HepG2 (cell line): ENCODE measurements at regions not wholly inside any gene's neighbourhood (a gene's known extent, or its start where the extent isn't known, plus 50 kb on each side); places are given as distances from the start of the nearest gene placed in this dataset.

Source experiments
- CEBPZ ChIP-seq: IDR thresholded peaks from 2 replicates; pipeline ENCODE4 v1.6.1; 2012; ENCODE audit warnings: low read length, improper control_type of control experiment
- DRAP1 ChIP-seq: IDR thresholded peaks from 2 replicates; pipeline ENCODE4 v1.6.1; 2016; ENCODE audit warnings: missing genetic modification reagents, missing compliant biosample characterization
- ETV5 ChIP-seq: IDR thresholded peaks from 2 replicates; pipeline ENCODE4 v1.6.1; 2018; ENCODE audit warnings: missing biosample characterization, missing genetic modification reagents, inconsistent platforms, borderline replicate concordance
- FOXO1 ChIP-seq: sonication (generic); formaldehyde crosslinking; IDR thresholded peaks from 2 replicates; pipeline ENCODE4 v1.4.0; 2020; ENCODE audit warnings: missing genetic modification reagents
- HNF1A ChIP-seq, 2 experiments: sonication (generic) in 1 of 2; formaldehyde crosslinking in 1 of 2; IDR thresholded peaks; 2 replicates each; pipeline versions ENCODE4 v1.4.0 to v1.6.1; 2016 to 2020; ENCODE audit warnings: borderline replicate concordance in 1 of 2, low read depth in 1 of 2, mild to moderate bottlenecking in 1 of 2, missing genetic modification reagents in 1 of 2
- HNF4G ChIP-seq, 2 experiments: sonication (generic) in 1 of 2; formaldehyde crosslinking in 1 of 2; IDR thresholded peaks; 2 replicates each; pipeline versions ENCODE4 v1.4.0 to v1.6.1; 2011 to 2020; ENCODE audit warnings: borderline replicate concordance in 2 of 2, low read depth in 2 of 2, mild to moderate bottlenecking in 2 of 2, low read length in 1 of 2, missing genetic modification reagents in 1 of 2, moderate library complexity in 1 of 2
- IRF2 ChIP-seq: IDR thresholded peaks from 2 replicates; pipeline ENCODE4 v1.6.1; 2018; ENCODE audit warnings: missing genetic modification reagents, missing compliant biosample characterization
- JUN ChIP-seq: sonication (generic); formaldehyde crosslinking; IDR thresholded peaks from 2 replicates; pipeline ENCODE4 v1.4.0; 2020; ENCODE audit warnings: mild to moderate bottlenecking, missing genetic modification reagents
- KDM5B ChIP-seq: sonication (generic); formaldehyde crosslinking; IDR thresholded peaks from 2 replicates; pipeline ENCODE4 v1.4.0; 2020; ENCODE audit warnings: missing genetic modification reagents, mild to moderate bottlenecking, borderline replicate concordance
- KLF16 ChIP-seq, 2 experiments: sonication (generic) in 1 of 2; formaldehyde crosslinking in 1 of 2; IDR thresholded peaks; 2 replicates each; pipeline versions ENCODE4 v1.6.1 to v1.8.0; 2016 to 2023; ENCODE audit warnings: missing genetic modification reagents in 2 of 2, missing compliant biosample characterization in 1 of 2
- SIX4 ChIP-seq: sonication (generic); formaldehyde crosslinking; IDR thresholded peaks from 2 replicates; pipeline ENCODE4 v1.4.0; 2020; ENCODE audit warnings: missing genetic modification reagents
- ZMAT3 ChIP-seq: sonication (generic); formaldehyde crosslinking; conservative IDR thresholded peaks from 2 replicates; pipeline ENCODE4 v1.7.0; 2021; ENCODE audit warnings: missing genetic modification reagents
- ZNF136 ChIP-seq: sonication (generic); formaldehyde crosslinking; IDR thresholded peaks from 2 replicates; pipeline ENCODE4 v1.8.1; 2022; ENCODE audit warnings: low read depth, mild to moderate bottlenecking, moderate library complexity, missing genetic modification reagents
- ZNF441 ChIP-seq: sonication (generic); formaldehyde crosslinking; IDR thresholded peaks from 2 replicates; pipeline ENCODE4 v1.7.0; 2021; ENCODE audit warnings: missing genetic modification reagents, borderline replicate concordance
- ZNF501 ChIP-seq: sonication (generic); formaldehyde crosslinking; IDR thresholded peaks from 2 replicates; pipeline ENCODE4 v1.5.1; 2020; ENCODE audit warnings: mild to moderate bottlenecking, moderate library complexity, missing genetic modification reagents
- ZNF549 ChIP-seq: sonication (generic); formaldehyde crosslinking; IDR thresholded peaks from 2 replicates; pipeline ENCODE4 v1.5.0; 2020; ENCODE audit warnings: missing genetic modification reagents
- ZNF569 ChIP-seq: sonication (generic); formaldehyde crosslinking; IDR thresholded peaks from 2 replicates; pipeline ENCODE4 v1.5.0; 2020; ENCODE audit warnings: mild to moderate bottlenecking, missing genetic modification reagents, moderate library complexity, borderline replicate concordance
- ZNF639 ChIP-seq: conservative IDR thresholded peaks from 2 replicates; pipeline ENCODE4 v1.6.1; 2018; ENCODE audit warnings: missing genetic modification reagents
- ZNF816 ChIP-seq: sonication (generic); formaldehyde crosslinking; IDR thresholded peaks from 2 replicates; pipeline ENCODE4 v1.8.0; 2022; ENCODE audit warnings: missing genetic modification reagents, mild to moderate bottlenecking, borderline replicate concordance

DNA sequence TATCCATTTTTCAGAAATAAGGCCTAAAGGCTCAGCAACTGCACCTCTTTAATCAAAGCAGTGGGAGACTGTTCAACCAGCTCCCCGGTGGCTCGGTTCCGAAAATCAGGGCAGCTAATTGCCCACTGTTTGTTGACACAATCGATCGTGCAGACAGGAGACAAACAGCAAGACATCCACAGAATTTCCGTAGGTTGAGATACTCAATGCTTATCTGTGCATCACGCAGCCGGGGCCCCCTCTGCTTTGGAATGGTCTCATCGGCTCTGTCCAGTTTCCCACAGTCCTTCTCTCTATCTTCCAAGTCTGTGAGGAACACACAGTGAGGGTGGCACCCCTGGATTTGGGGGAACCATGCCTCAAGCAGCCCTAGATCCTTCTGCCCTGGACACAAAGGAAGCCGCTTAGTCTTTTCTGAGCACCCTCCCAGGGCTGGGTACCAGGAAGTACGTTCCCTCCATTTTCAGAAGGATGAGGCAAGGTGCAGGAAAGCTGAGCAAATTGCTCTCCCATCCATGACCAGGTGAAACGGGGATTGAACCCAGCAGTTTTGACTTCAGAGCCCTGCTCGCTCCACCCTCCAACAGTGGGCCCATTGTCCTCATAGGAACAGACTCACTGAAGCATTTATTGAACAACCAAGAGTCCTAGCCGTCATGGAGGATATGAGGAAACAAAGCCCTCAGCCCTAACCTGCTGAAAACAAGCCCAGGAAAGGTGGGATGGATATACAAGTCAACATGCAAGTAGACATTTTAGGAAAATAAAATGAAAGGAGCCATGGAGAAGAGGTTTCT, 70.7 kb downstream of the C16orf95 start (continued):
- TF ChIP-seq JUN (CRISPR knock-in tag) (no peak), FOXO1 (peak; percentile 96), IRF2 (peak; percentile 84; the same call in 1 of the 2 replicates), ZNF816 (CRISPR knock-in tag) (no peak), ZNF441 (CRISPR knock-in tag) (peak; percentile 82), CEBPZ (no peak), ZNF136 (no peak), HNF1A (IDR thresholded peaks at IDR 0.05; ENCODE audit: low read depth) (no peak), HNF1A (CRISPR knock-in tag; IDR thresholded peaks at IDR 0.05; ENCODE audit: borderline replicate concordance) (peak; percentile 22; the same call in 1 of the 2 replicates), ETV5 (CRISPR knock-in tag) (peak; percentile 84), ZMAT3 (0 out of 2 replicates have a peak, but pooled peaks have one; percentile 57), ZNF549 (CRISPR knock-in tag) (no peak), SIX4 (CRISPR knock-in tag) (peak; percentile 26; the same call in 1 of the 2 replicates), KLF16 (CRISPR knock-in tag; IDR thresholded peaks at IDR 0.05) (peak in 1 of 2 experiments; percentile 74; a peak in 2 of 4 replicates), KDM5B (CRISPR knock-in tag) (peak; percentile 59; the same call in 1 of the 2 replicates), ZNF501 (CRISPR knock-in tag) (no peak), ZNF639 (CRISPR knock-in tag) (peak; percentile 58), DRAP1 (CRISPR knock-in tag) (0 out of 2 replicates have a peak, but pooled peaks have one; percentile 27), HNF4G (IDR thresholded peaks at IDR 0.05; ENCODE audit: borderline replicate concordance, low read depth, low read length) (no peak), HNF4G (CRISPR knock-in tag; IDR thresholded peaks at IDR 0.05; ENCODE audit: borderline replicate concordance, low read depth) (peak; percentile 51; the same call in 1 of the 2 replicates), ZNF569 (CRISPR knock-in tag) (no peak)
